SK-N-SH treated with all-trans-retinoic acid at 6 μM for 48 hours (cell line): ENCODE measurements at regions not wholly inside any gene's neighbourhood (a gene's known extent, or its start where the extent isn't known, plus 50 kb on each side); places are given as distances from the start of the nearest gene placed in this dataset.

Experiments
- ATAC-seq: fragments of 200-7000 bp; cut with Tn5 transposase; 3 replicates; pipeline ENCODE4 v1.9.1; 2020; ENCODE audit warnings: mild to moderate bottlenecking, moderate library complexity
- ARNTL ChIP-seq: fragments of 450-650 bp; formaldehyde crosslinking; IDR thresholded peaks from 2 replicates; pipeline ENCODE4 v1.5.0; 2020; ENCODE audit warnings: low read depth, mild to moderate bottlenecking, moderate library complexity, borderline replicate concordance
- BACH2 ChIP-seq: fragments of 250-450 bp; sonication (Bioruptor Pico); IDR thresholded peaks from 2 replicates; pipeline ENCODE4 v1.9.0; 2021; ENCODE audit warnings: mild to moderate bottlenecking, borderline replicate concordance
- CREB5 ChIP-seq: fragments of 250-450 bp; sonication (Bioruptor Pico); IDR thresholded peaks from 2 replicates; pipeline ENCODE4 v1.5.1; 2020; ENCODE audit warnings: low read depth, mild to moderate bottlenecking, moderate library complexity
- CSDC2 ChIP-seq: fragments of 250-450 bp; sonication (Bioruptor Pico); IDR thresholded peaks from 2 replicates; pipeline ENCODE4 v1.5.0; 2020; ENCODE audit warnings: mild to moderate bottlenecking, moderate library complexity
- GLIS3 ChIP-seq: fragments of 250-450 bp; sonication (Bioruptor Pico); IDR thresholded peaks from 2 replicates; pipeline ENCODE4 v1.5.0; 2020; ENCODE audit warnings: mild to moderate bottlenecking, moderate library complexity
- ISL1 ChIP-seq: fragments of 250-450 bp; sonication (Bioruptor Pico); IDR thresholded peaks from 2 replicates; pipeline ENCODE4 v2.1.2; 2022; ENCODE audit warnings: mild to moderate bottlenecking, moderate library complexity
- OSR1 ChIP-seq: fragments of 250-450 bp; sonication (Bioruptor Pico); IDR thresholded peaks from 2 replicates; pipeline ENCODE4 v1.8.0; 2022; ENCODE audit warnings: moderate library complexity, mild to moderate bottlenecking, inconsistent platforms
- PATZ1 ChIP-seq: fragments of 250-450 bp; sonication (Bioruptor Pico); IDR thresholded peaks from 2 replicates; pipeline ENCODE4 v1.8.0; 2020; ENCODE audit warnings: mild to moderate bottlenecking, moderate library complexity, borderline replicate concordance
- PPARA ChIP-seq: fragments of 250-450 bp; sonication (Bioruptor Pico); IDR thresholded peaks from 2 replicates; pipeline ENCODE4 v1.5.0; 2020; ENCODE audit warnings: mild to moderate bottlenecking, borderline replicate concordance
- RARB ChIP-seq: fragments of 250-450 bp; sonication (Bioruptor Pico); IDR thresholded peaks from 2 replicates; pipeline ENCODE4 v1.8.0; 2021; ENCODE audit warnings: mild to moderate bottlenecking, moderate library complexity
- SNAI2 ChIP-seq: fragments of 250-450 bp; sonication (Bioruptor Pico); IDR thresholded peaks from 2 replicates; pipeline ENCODE4 v1.5.0; 2020; ENCODE audit warnings: mild to moderate bottlenecking, moderate library complexity
- TCF4 ChIP-seq: fragments of 250-450 bp; sonication (Bioruptor Pico); IDR thresholded peaks from 2 replicates; pipeline ENCODE4 v1.8.0; 2021; ENCODE audit warnings: mild to moderate bottlenecking, moderate library complexity, borderline replicate concordance
- TOX ChIP-seq: fragments of 250-450 bp; sonication (Bioruptor Pico); IDR thresholded peaks from 2 replicates; pipeline ENCODE4 v1.8.0; 2021; ENCODE audit warnings: mild to moderate bottlenecking, moderate library complexity, borderline replicate concordance
- TSHZ2 ChIP-seq: fragments of 250-450 bp; sonication (Bioruptor Pico); IDR thresholded peaks from 2 replicates; pipeline ENCODE4 v1.5.0; 2020; ENCODE audit warnings: mild to moderate bottlenecking, moderate library complexity
- ZC3H10 ChIP-seq: fragments of 250-450 bp; sonication (Bioruptor Pico); IDR thresholded peaks from 2 replicates; pipeline ENCODE4 v1.5.1; 2021; ENCODE audit warnings: mild to moderate bottlenecking, moderate library complexity
- ZFP3 ChIP-seq: fragments of 250-450 bp; sonication (Bioruptor Pico); IDR thresholded peaks from 2 replicates; pipeline ENCODE4 v1.5.0; 2020; ENCODE audit warnings: mild to moderate bottlenecking, moderate library complexity
- ZFP30 ChIP-seq: fragments of 450-650 bp; formaldehyde crosslinking; IDR thresholded peaks from 2 replicates; pipeline ENCODE4 v1.5.0; 2022; ENCODE audit warnings: mild to moderate bottlenecking, moderate library complexity
- ZNF565 ChIP-seq: fragments of 450-650 bp; formaldehyde crosslinking; conservative IDR thresholded peaks from 2 replicates; pipeline ENCODE4 v1.5.0; 2020; ENCODE audit warnings: low read depth, mild to moderate bottlenecking, moderate library complexity
- ZNF70 ChIP-seq: fragments of 450-650 bp; formaldehyde crosslinking; IDR thresholded peaks from 2 replicates; pipeline ENCODE4 v1.5.0; 2020; ENCODE audit warnings: mild to moderate bottlenecking, moderate library complexity
- TF ChIP-seq, protein P1 (sequence below): fragments of 250-450 bp; sonication (Bioruptor Pico); IDR thresholded peaks from 2 replicates; pipeline ENCODE4 v1.8.0; 2021; ENCODE audit warnings: low read depth, mild to moderate bottlenecking, moderate library complexity, borderline replicate concordance

GRCh38 chr5:110043025-110043424, 353.3 kb downstream of the MAN2A1 start:
- no peak for ATAC-seq
- no peak for TF ChIP-seq ARNTL (CRISPR knock-in tag)
- TF ChIP-seq, protein P1, sequence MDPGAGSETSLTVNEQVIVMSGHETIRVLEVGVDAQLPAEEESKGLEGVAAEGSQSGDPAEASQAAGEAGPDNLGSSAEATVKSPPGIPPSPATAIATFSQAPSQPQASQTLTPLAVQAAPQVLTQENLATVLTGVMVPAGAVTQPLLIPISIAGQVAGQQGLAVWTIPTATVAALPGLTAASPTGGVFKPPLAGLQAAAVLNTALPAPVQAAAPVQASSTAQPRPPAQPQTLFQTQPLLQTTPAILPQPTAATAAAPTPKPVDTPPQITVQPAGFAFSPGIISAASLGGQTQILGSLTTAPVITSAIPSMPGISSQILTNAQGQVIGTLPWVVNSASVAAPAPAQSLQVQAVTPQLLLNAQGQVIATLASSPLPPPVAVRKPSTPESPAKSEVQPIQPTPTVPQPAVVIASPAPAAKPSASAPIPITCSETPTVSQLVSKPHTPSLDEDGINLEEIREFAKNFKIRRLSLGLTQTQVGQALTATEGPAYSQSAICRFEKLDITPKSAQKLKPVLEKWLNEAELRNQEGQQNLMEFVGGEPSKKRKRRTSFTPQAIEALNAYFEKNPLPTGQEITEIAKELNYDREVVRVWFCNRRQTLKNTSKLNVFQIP (CRISPR knock-in tag), result no peak
- TF ChIP-seq GLIS3 (CRISPR knock-in tag), result no peak
- no peak for TF ChIP-seq TSHZ2 (CRISPR knock-in tag)
- TF ChIP-seq ZC3H10 (CRISPR knock-in tag), result no peak
- no peak for TF ChIP-seq PPARA (CRISPR knock-in tag)
- TF ChIP-seq TOX (CRISPR knock-in tag), result no peak
- TF ChIP-seq CREB5 (CRISPR knock-in tag), result no peak
- no peak for TF ChIP-seq BACH2 (CRISPR knock-in tag)
- no peak for TF ChIP-seq ZFP30
- no peak for TF ChIP-seq ZNF70 (CRISPR knock-in tag)
- TF ChIP-seq CSDC2 (CRISPR knock-in tag), result no peak
- TF ChIP-seq OSR1 (CRISPR knock-in tag), result no peak
- no peak for TF ChIP-seq ZFP3 (CRISPR knock-in tag)
- no peak for TF ChIP-seq RARB
- no peak for TF ChIP-seq ISL1 (CRISPR knock-in tag)
- TF ChIP-seq ZNF565 (CRISPR knock-in tag), result no peak

- ATAC-seq, result no peak
- TF ChIP-seq, protein P1 (CRISPR knock-in tag), result no peak
- no peak for TF ChIP-seq ZNF70 (CRISPR knock-in tag)
- no peak for TF ChIP-seq ZFP3 (CRISPR knock-in tag)
- TF ChIP-seq PATZ1, result no peak
- TF ChIP-seq TCF4 (CRISPR knock-in tag), result no peak
- no peak for TF ChIP-seq OSR1 (CRISPR knock-in tag)
These were observed 355.4 kb downstream of the MAN2A1 start for GRCh38 chr5:110045158-110045557.

GRCh38 chr5:110048491-110048890, 358.8 kb downstream of the MAN2A1 start:
- TF ChIP-seq TOX (CRISPR knock-in tag) (no peak), ZFP30 (no peak), SNAI2 (no peak), PATZ1 (no peak), ZNF565 (CRISPR knock-in tag) (no peak), RARB (no peak), OSR1 (CRISPR knock-in tag) (no peak)
- TF ChIP-seq, protein P1 (CRISPR knock-in tag), result no peak
- TF ChIP-seq, all 23 proteins: peak for 0
- no peak for ATAC-seq
